Brain microvascular endothelial cell (primary cell): ENCODE measurements at regions not wholly inside any gene's neighbourhood (a gene's known extent, or its start where the extent isn't known, plus 50 kb on each side); places are given as distances from the start of the nearest gene placed in this dataset.

Source experiments
- DNase-seq: peaks from one replicate; pipeline ENCODE4 v3.0.0-alpha.2; 2020
- H3K27ac ChIP-seq: fragments of 250-450 bp; sonication (Bioruptor Pico); 2 replicates; pipeline ENCODE4 v1.5.1; 2020; ENCODE audit warnings: mild to moderate bottlenecking, moderate library complexity
- H3K27me3 ChIP-seq: fragments of 250-450 bp; sonication (Bioruptor Pico); replicated peaks from 2 replicates; pipeline ENCODE4 v1.5.1; 2020; ENCODE audit warnings: mild to moderate bottlenecking
- H3K36me3 ChIP-seq: fragments of 250-450 bp; sonication (Bioruptor Pico); replicated peaks from 2 replicates; pipeline ENCODE4 v1.5.1; 2020; ENCODE audit warnings: mild to moderate bottlenecking
- H3K4me3 ChIP-seq: 2 replicates; pipeline ENCODE4 v1.5.1; 2011; ENCODE audit warnings: low read depth, mild to moderate bottlenecking, control low read depth, low read length, moderate library complexity
- in situ Hi-C: cut with HindIII; loops from 2 replicates; pipeline ENCODE4 v1.10.0; 2017; ENCODE audit warnings: low sequenced_read_pairs, low pct_ligation_motif_present
- TF ChIP-seq, protein P1 (sequence below): IDR thresholded peaks from 2 replicates; pipeline ENCODE4 v1.5.1; 2011; ENCODE audit warnings: low read depth, mild to moderate bottlenecking, moderate library complexity, low read length, control low read depth, inconsistent platforms; ENCODE audit errors: missing control alignments

DNA sequence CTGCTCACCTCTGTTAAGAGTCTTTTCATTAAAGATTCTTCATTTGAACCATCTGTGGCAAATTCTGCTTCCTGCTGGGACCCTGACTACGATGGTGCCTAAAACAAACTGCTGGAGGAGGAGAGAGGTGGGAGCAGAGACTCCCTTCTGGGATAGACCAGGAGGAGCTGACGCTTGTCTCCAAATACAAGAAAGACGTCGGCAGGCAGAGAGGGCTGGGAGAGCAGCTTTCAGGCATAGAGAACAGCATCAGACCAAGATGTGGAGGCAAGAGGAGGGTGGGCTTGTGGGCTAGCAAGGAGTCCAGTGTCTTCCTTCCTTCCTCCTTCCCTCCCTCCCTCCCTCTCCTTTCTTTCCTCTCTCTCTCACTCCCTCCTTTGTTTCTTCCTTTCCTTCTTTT lies 358.6 kb downstream of the VRK1 start:
- TF ChIP-seq, protein P1, sequence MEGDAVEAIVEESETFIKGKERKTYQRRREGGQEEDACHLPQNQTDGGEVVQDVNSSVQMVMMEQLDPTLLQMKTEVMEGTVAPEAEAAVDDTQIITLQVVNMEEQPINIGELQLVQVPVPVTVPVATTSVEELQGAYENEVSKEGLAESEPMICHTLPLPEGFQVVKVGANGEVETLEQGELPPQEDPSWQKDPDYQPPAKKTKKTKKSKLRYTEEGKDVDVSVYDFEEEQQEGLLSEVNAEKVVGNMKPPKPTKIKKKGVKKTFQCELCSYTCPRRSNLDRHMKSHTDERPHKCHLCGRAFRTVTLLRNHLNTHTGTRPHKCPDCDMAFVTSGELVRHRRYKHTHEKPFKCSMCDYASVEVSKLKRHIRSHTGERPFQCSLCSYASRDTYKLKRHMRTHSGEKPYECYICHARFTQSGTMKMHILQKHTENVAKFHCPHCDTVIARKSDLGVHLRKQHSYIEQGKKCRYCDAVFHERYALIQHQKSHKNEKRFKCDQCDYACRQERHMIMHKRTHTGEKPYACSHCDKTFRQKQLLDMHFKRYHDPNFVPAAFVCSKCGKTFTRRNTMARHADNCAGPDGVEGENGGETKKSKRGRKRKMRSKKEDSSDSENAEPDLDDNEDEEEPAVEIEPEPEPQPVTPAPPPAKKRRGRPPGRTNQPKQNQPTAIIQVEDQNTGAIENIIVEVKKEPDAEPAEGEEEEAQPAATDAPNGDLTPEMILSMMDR = no peak
- Histone ChIP-seq H3K27ac (no peak overlapping the region), H3K36me3 (no peaks in the 10 kb centered on the region), H3K27me3 (no peaks in the 10 kb centered on the region), H3K4me3 (no peak overlapping the region)
- in situ Hi-C loops = no loop called here
- DNase-seq = no peak

DNA sequence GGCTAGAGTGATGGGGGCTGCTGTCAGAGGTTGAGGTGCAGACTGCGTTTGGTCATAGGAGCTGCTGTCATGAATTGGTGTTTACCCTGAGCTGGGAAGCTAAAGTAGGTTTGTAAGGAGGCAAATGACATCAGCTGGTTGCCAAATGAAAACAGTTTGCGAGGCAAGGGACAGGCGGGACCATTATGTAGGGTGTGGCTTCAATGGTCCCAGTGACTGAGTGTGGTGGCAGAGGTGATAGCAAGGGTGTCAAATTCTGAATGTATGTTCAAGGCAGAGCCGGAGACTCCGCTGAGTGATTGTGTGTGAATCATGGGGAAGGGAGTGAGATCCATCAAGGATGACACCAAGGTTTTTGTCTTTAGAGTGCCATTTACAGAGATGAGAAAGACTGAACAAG lies 359.5 kb downstream of the VRK1 start:
- no peak for DNase-seq
- Histone ChIP-seq H3K36me3 (no peaks in the 10 kb centered on the region), H3K27me3 (no peaks in the 10 kb centered on the region), H3K27ac (no peak overlapping the region), H3K4me3 (no peak overlapping the region)
- TF ChIP-seq, protein P1 = no peak
- in situ Hi-C loops = no loop called here

DNA sequence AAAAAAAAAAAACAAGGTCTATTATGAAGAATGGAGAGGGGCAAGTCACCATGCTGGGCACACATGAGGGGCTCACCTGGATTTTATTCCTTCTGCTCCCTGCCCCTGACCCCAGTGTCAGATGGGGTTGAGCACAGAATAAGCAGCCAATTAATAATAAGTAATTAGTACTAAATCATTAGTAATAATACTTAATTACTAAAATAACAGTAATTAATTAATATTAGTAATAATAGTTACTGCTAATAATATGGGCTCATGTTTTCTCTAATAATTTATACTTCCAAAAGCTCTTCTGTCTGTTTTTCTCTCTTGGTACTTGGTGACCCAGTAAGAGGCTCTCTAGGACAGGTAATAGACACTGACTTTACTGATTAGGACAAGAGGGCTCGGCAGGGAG lies 360.9 kb downstream of the VRK1 start:
- H3K27ac ChIP-seq = no peak overlapping the region
- in situ Hi-C loops = no loop called here

DNA sequence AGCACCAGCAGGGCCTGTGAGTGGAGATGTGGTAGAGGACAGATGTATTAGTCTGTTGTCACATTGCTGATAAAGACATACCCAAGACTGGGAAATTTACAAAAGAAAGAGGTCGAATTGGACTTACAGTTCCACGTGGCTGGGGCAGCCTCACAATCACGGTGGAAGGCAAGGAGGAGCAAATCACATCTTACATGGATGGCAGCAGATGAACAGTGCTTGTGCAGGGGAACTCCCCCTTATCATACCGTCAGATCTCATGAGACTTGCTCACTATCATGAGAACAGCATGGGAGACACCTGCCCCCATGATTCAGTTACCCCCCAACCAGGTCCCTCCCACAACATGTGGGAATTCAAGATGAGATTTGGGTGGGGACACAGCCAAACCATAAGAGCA lies 361.9 kb downstream of the VRK1 start:
- Histone ChIP-seq H3K27me3 (no peaks in the 10 kb centered on the region), H3K27ac (no peak overlapping the region), H3K36me3 (no peaks in the 10 kb centered on the region), H3K4me3 (no peak overlapping the region)
- in situ Hi-C loops = no loop called here
- TF ChIP-seq, protein P1 = no peak
- DNase-seq = no peak

More for the DNA sequence above, 360.9 kb downstream of the VRK1 start:
- no peak for DNase-seq
- Histone ChIP-seq H3K36me3 (no peaks in the 10 kb centered on the region), H3K4me3 (no peak overlapping the region), H3K27me3 (no peaks in the 10 kb centered on the region)
- TF ChIP-seq, protein P1 = no peak

DNA sequence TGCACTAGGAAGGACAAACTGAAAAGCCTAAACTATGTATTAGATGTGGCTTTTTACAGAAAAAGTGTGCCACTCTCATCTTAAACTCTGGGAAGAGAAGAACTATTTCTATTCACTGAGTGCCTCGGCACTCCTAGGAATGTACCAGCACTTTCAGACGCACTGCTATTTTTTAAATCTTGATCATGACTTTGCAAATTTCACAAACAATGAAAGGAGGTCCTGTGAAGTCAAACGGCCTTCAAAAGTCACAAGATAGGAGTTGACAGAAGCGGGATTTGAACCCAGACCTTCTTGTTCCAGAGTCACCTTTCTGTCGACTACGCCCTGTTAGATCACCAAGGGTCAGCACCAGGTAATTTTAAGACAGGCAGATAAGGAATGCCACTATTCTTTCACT lies 365.4 kb downstream of the VRK1 start:
- no peaks in the 10 kb centered on the region for H3K27me3 ChIP-seq
- no peak for DNase-seq
- no peaks in the 10 kb centered on the region for H3K36me3 ChIP-seq
- H3K4me3 ChIP-seq = no peak overlapping the region
- in situ Hi-C loops = no loop called here
- TF ChIP-seq, protein P1 = no peak
- H3K27ac ChIP-seq = no peak overlapping the region

DNA sequence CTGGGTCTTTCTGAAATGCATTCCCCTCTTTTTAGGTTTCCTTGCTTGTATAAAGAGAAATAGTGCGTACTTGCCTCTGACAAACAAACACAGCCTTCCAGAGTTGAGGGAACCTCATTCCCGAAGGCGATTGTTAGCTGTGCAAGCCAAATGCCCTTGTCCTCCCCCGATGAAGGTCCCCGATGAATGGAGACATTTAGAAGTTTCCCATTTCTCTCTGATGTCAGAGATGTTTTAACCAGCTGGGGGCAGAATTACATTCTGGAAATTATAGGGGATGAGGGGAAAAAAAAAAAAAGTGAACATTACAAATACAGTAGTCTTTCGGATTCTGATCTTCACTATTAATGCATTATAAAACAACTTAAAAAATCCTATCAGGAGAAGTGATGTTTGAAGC lies 366.8 kb downstream of the VRK1 start:
- no peak for DNase-seq
- H3K27me3 ChIP-seq = no peaks in the 10 kb centered on the region
- no peak overlapping the region for H3K4me3 ChIP-seq
- in situ Hi-C loops = no loop called here
- no peaks in the 10 kb centered on the region for H3K36me3 ChIP-seq
- no peak overlapping the region for H3K27ac ChIP-seq
- TF ChIP-seq, protein P1 = no peak
